Tibial nerve (tissue), 4 donors: ENCODE measurements at regions not wholly inside any gene's neighbourhood (a gene's known extent, or its start where the extent isn't known, plus 50 kb on each side); places are given as distances from the start of the nearest gene placed in this dataset.

Source experiments
- DNase-seq, 2 donors: peaks; one replicate each; pipeline ENCODE4 v3.0.0-alpha.2; 2019; ENCODE audit warnings: low spot score in 2 of 2
- H3K27ac ChIP-seq, 4 donors: fragments of 200-600 bp; sonication (generic) in 3 of 4; one replicate each; pipeline ENCODE4 v1.5.1; 2017 to 2019; ENCODE audit warnings: mild to moderate bottlenecking in 1 of 4
- H3K27me3 ChIP-seq, 2 donors: fragments of 200-600 bp; sonication (generic) in 1 of 2; one replicate each; pipeline versions ENCODE4 v1.5.1 to v1.6.0; 2017 to 2019
- H3K36me3 ChIP-seq, 3 donors: fragments of 200-600 bp; sonication (generic); one replicate each; pipeline ENCODE4 v1.5.1; 2018 to 2019
- H3K4me1 ChIP-seq, 4 donors: fragments of 200-600 bp; sonication (generic) in 3 of 4; one replicate each; pipeline ENCODE4 v1.5.1; 2017 to 2019
- H3K4me3 ChIP-seq, 4 donors: fragments of 200-600 bp; sonication (generic) in 3 of 4; one replicate each; pipeline ENCODE4 v1.5.1; 2017 to 2019; ENCODE audit warnings: mild to moderate bottlenecking in 1 of 4, moderate library complexity in 1 of 4
- H3K9me3 ChIP-seq, 4 donors: fragments of 200-600 bp; sonication (generic) in 3 of 4; one replicate each; pipeline ENCODE4 v1.5.1; 2017 to 2019
- EP300 ChIP-seq, 2 donors: sonication (generic); formaldehyde crosslinking; IDR thresholded peaks; one replicate each; pipeline ENCODE4 v1.6.1; 2017; ENCODE audit warnings: antibody characterized with exemption in 2 of 2, mild to moderate bottlenecking in 1 of 2
- POLR2A ChIP-seq, 2 donors: fragments of 450-650 bp; IDR thresholded peaks; one replicate each; pipeline ENCODE4 v1.6.1; 2017; ENCODE audit warnings: antibody characterized with exemption in 2 of 2, mild to moderate bottlenecking in 2 of 2, moderate library complexity in 2 of 2
- WGBS, 2 donors: methylation state at CpG; one replicate each; pipeline ENCODE4 v1.1.5; 2018; 5-methylcytosine and 5-hydroxymethylcytosine counted together
- TF ChIP-seq, protein P1 (sequence below), 5 experiments: fragments of 200-600 bp in 3 of 5; fragments of 450-650 bp in 2 of 5; sonication (generic) in 3 of 5; IDR thresholded peaks; one replicate each; pipeline ENCODE4 v1.5.1; 2016 to 2019; ENCODE audit warnings: antibody characterized with exemption in 5 of 5, mild to moderate bottlenecking in 3 of 5, moderate library complexity in 2 of 5

DNA sequence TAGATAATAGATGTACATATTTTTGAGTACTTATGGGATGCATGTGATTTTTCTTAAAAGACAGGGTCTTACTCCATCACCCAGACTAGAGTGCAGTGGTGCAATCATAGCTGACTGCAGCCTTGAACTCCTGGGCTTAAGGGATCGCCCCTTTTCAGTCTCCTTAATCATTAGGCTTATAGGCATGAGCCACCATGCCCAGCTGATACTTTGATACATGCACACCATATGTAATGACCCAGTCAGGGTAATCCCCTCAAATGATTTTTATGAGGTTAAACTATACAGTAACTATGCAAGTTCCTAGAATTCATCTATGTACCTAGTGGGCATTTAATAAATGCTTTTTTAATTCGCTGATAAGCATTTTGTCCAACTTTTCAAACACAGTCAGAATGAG, 292.3 kb downstream of the DTWD2 start:
- WGBS, 2 donors, result 90 to 96% methylated on average over 2 of the region's 2 CpGs
- no peaks in the 10 kb centered on the region for H3K27me3 ChIP-seq
- TF ChIP-seq, protein P1, sequence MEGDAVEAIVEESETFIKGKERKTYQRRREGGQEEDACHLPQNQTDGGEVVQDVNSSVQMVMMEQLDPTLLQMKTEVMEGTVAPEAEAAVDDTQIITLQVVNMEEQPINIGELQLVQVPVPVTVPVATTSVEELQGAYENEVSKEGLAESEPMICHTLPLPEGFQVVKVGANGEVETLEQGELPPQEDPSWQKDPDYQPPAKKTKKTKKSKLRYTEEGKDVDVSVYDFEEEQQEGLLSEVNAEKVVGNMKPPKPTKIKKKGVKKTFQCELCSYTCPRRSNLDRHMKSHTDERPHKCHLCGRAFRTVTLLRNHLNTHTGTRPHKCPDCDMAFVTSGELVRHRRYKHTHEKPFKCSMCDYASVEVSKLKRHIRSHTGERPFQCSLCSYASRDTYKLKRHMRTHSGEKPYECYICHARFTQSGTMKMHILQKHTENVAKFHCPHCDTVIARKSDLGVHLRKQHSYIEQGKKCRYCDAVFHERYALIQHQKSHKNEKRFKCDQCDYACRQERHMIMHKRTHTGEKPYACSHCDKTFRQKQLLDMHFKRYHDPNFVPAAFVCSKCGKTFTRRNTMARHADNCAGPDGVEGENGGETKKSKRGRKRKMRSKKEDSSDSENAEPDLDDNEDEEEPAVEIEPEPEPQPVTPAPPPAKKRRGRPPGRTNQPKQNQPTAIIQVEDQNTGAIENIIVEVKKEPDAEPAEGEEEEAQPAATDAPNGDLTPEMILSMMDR (IDR thresholded peaks at IDR 0.05), result no peak
- TF ChIP-seq EP300 (IDR thresholded peaks at IDR 0.05) (no peak), POLR2A (IDR thresholded peaks at IDR 0.05) (no peak)
- H3K4me3 ChIP-seq, result no peak overlapping the region
- H3K4me1 ChIP-seq, result no peaks in the 10 kb centered on the region
- no peaks in the 10 kb centered on the region for H3K9me3 ChIP-seq
- H3K36me3 ChIP-seq, result no peaks in the 10 kb centered on the region
- DNase-seq, result no peak
- H3K27ac ChIP-seq, result no peak overlapping the region

DNA sequence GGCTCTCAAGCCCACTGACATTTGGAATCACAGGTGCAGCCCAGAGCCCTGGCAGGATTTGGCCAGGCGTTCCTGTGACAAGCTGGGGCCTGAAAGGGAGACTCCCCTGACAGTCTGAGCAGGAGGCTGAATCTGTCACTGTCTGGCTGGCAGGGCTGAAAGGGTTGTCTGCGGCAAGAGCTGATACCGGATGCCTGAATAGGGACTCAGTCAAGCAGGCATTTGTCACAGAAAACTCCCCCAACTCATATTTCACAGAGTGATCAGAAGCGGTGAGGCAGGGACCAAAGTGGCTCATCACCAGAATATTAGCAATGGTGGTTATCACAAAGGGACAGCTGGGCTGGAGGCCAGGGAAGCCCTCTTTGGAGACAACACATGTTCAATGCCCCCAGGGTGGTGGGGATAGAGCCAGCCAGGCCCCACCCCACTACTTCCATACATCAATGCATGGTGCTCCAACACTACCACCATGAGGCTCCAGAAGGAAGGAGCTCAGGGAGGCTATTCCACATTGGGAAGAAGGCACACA, 295.5 kb downstream of the DTWD2 start:
- Histone ChIP-seq H3K27me3 (no peaks in the 10 kb centered on the region), H3K9me3 (no peaks in the 10 kb centered on the region), H3K36me3 (no peaks in the 10 kb centered on the region), H3K27ac (no peak overlapping the region), H3K4me1 (no peaks in the 10 kb centered on the region), H3K4me3 (no peak overlapping the region)
- 86 to 92% methylated on average over 4 of the region's 4 CpGs for WGBS, 2 donors
- TF ChIP-seq POLR2A (IDR thresholded peaks at IDR 0.05) (no peak), EP300 (IDR thresholded peaks at IDR 0.05) (no peak)
- TF ChIP-seq, protein P1 (IDR thresholded peaks at IDR 0.05), result no peak
- DNase-seq, result no peak

DNA sequence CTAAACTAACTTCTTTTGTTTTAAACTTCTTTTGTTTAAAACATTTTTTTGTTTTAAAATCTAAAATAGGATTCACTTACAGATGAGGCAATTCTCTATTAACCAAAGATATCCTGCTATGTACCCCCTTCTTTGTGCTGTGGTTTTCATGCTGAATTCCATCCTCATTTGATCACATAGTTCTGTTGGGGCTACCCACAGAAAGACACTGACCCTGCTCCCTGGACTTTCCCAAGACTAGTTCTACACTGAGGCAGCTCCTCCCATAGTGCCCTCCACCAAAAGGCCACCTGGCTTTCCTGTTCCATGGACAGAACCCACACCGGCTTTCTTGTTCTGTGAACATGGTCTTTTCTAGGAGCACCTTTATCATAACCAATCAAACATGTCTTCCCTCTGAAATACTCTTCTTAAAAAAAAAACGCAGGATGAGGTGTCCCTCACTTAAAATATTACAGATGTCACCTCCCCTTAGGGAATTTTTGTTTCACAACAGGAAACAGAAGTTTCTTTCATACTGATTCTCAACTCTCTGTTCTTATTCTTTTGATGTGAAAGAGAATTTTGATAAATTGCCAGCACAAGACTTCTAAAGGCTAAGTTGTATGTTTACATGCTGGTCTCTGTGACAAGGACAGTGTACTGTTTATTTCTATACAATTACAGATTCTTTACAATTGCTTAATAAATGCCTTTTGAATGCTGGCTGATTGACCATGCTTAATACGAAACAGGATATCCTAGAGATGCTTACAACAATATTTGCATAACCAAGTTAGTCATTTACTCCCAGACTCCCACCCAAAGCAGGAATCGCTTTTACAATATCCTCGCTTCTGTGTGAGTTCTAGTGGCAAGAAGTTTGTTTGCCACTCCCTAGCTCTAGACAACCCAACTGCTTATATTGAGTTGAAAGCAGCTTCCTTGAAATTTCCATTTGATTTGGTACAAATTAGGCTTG, 300.4 kb downstream of the DTWD2 start:
- H3K36me3 ChIP-seq, result no peaks in the 10 kb centered on the region
- WGBS, 2 donors, result 56 to 57% methylated on average over 5 of the region's 5 CpGs
- H3K4me3 ChIP-seq, result no peak overlapping the region
- no peaks in the 10 kb centered on the region for H3K9me3 ChIP-seq
- no peak overlapping the region for H3K27ac ChIP-seq
- no peak for DNase-seq
- TF ChIP-seq, protein P1 (IDR thresholded peaks at IDR 0.05), result no peak
- TF ChIP-seq EP300 (IDR thresholded peaks at IDR 0.05) (no peak), POLR2A (IDR thresholded peaks at IDR 0.05) (no peak)
- no peaks in the 10 kb centered on the region for H3K27me3 ChIP-seq
- H3K4me1 ChIP-seq, result no peaks in the 10 kb centered on the region

DNA sequence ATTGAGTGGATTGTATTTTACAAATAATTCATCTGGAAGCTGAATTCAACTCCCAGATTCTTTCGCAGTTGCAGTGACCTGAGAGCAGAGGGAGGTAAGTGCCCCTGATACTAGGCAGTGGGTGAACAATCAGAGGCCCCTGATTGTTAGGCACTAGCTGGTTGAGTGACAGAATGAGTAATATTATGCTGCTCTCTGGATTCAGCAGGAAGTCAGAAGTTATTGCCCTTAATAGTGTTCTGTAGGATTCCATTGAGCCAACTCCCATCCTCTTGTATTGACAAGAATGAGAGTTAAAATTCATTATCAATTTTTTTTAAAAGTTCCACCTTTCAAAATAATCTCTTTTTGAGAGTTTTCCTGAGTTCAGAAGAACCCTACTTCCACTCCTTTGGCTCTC, 301.2 kb downstream of the DTWD2 start:
- DNase-seq, result no peak
- H3K36me3 ChIP-seq, result no peaks in the 10 kb centered on the region

More for the DNA sequence above, 301.2 kb downstream of the DTWD2 start:
- Histone ChIP-seq H3K4me3 (no peak overlapping the region), H3K4me1 (no peaks in the 10 kb centered on the region), H3K27me3 (no peaks in the 10 kb centered on the region), H3K27ac (no peak overlapping the region), H3K9me3 (no peaks in the 10 kb centered on the region)
- TF ChIP-seq, protein P1 (IDR thresholded peaks at IDR 0.05), result no peak
- no peak for TF ChIP-seq EP300 (IDR thresholded peaks at IDR 0.05)
- no peak for TF ChIP-seq POLR2A (IDR thresholded peaks at IDR 0.05)
- 92 to 100% methylated on average over 1 of the region's 1 CpG for WGBS, 2 donors
